Sigmoid colon (tissue), 4 donors: ENCODE measurements at regions not wholly inside any gene's neighbourhood (a gene's known extent, or its start where the extent isn't known, plus 50 kb on each side); places are given as distances from the start of the nearest gene placed in this dataset.

Experiments used
- CTCF ChIP-seq, 4 experiments: fragments of 450-650 bp in 3 of 4; fragments of 200-600 bp in 1 of 4; IDR thresholded peaks; one replicate each; pipeline ENCODE4 v1.5.1; 2016 to 2019; ENCODE audit warnings: antibody characterized with exemption in 4 of 4, mild to moderate bottlenecking in 3 of 4, moderate library complexity in 2 of 4
- POLR2AphosphoS5 ChIP-seq, 4 donors: sonication (generic); formaldehyde crosslinking; IDR thresholded peaks; one replicate each; pipeline ENCODE4 v1.6.1; 2017; ENCODE audit warnings: antibody characterized with exemption in 4 of 4

- TF ChIP-seq CTCF (IDR thresholded peaks at IDR 0.05) (no peak), POLR2AphosphoS5 (IDR thresholded peaks at IDR 0.05) (no peak)
Observed at GRCh38 chr6:1089859-1090258, 222.0 kb upstream of the FOXQ1 start.
